HCT116 (cell line): ENCODE measurements at regions not wholly inside any gene's neighbourhood (a gene's known extent, or its start where the extent isn't known, plus 50 kb on each side); places are given as distances from the start of the nearest gene placed in this dataset.

Experiments
- ATAC-seq: fragments of 200-7000 bp; cut with Tn5 transposase; 2 replicates; pipeline ENCODE4 v1.9.1; 2020; ENCODE audit warnings: mild to moderate bottlenecking, moderate library complexity
- BruUV-seq: library from RNA; stranded (reverse); fragments of 400-500 nt; replicated peaks from 2 replicates; lab custom pipeline; 2021; lab: Mats Ljungman, UMichigan
- CTCF ChIA-PET: fragments of 300-600 bp; sonication (Branson Sonifier 250); formaldehyde crosslinking; loops from one replicate; lab custom pipeline; 2021; ENCODE audit warnings: antibody characterized with exemption; lab: Charles Lee
- POLR2A ChIA-PET: fragments of 300-600, 350-600 bp; sonication (Branson Sonifier 250); formaldehyde crosslinking; loops from one replicate; lab custom pipeline; 2021; ENCODE audit warnings: antibody characterized with exemption; lab: Charles Lee
- RAD21 ChIA-PET, 2 experiments: fragments of 300-600 bp; sonication (Branson Sonifier 250); formaldehyde crosslinking; loops; one replicate each; lab custom pipeline; 2023; ENCODE audit warnings: low total read pairs in 2 of 2; ENCODE audit not compliant: uncharacterized antibody in 2 of 2, unreplicated experiment in 2 of 2, low non-redundant PET in 1 of 2; lab: Charles Lee
- DNase-seq: peaks from one replicate; pipeline ENCODE4 v3.0.0-alpha.2; 2010; ENCODE audit warnings: low read depth, low spot score
- H2AFZ ChIP-seq: fragments of 200-600 bp; shearing (Covaris generic), sonication (generic); 2 replicates; pipeline ENCODE4 v1.6.1; 2017; ENCODE audit warnings: low read depth, mixed run types, mixed read lengths, antibody characterized with exemption, low read length; ENCODE audit not compliant: poor library complexity, severe bottlenecking
- H3K27ac ChIP-seq: 2 replicates; pipeline ENCODE4 v1.5.1; 2012; ENCODE audit warnings: low read depth, low read length
- H3K27me3 ChIP-seq: fragments of 200-600 bp; sonication (generic); 2 replicates; pipeline ENCODE4 v1.6.1; 2016; ENCODE audit warnings: mixed run types, low read length, mixed read lengths; ENCODE audit not compliant: insufficient read depth
- H3K36me3 ChIP-seq, 2 experiments: fragments of 200-500 bp in 1 of 2; fragments of 200-600 bp in 1 of 2; sonication (Bioruptor generic) in 1 of 2; sonication (generic) in 1 of 2; 2 replicates each; pipeline versions ENCODE4 v1.5.1 to v1.6.1; 2014 to 2016; ENCODE audit warnings: low read length in 2 of 2, inconsistent platforms in 1 of 2, mixed read lengths in 1 of 2, mixed run types in 1 of 2; ENCODE audit not compliant: insufficient read depth in 2 of 2, control insufficient read depth in 1 of 2
- H3K4me1 ChIP-seq, 2 experiments: fragments of 200-600 bp in 1 of 2; sonication (generic) in 1 of 2; 2 replicates each; pipeline versions ENCODE4 v1.5.1 to v1.6.1; 2012 to 2017; ENCODE audit warnings: low read length in 2 of 2, inconsistent platforms in 1 of 2, mild to moderate bottlenecking in 1 of 2, mixed read lengths in 1 of 2, mixed run types in 1 of 2, moderate library complexity in 1 of 2; ENCODE audit not compliant: insufficient read depth in 2 of 2, control insufficient read depth in 1 of 2
- H3K4me2 ChIP-seq: fragments of 200-600 bp; sonication (generic); 2 replicates; pipeline ENCODE4 v1.6.1; 2017; ENCODE audit warnings: mixed run types, low read length, mixed read lengths
- H3K4me3 ChIP-seq, 2 experiments: fragments of 200-600 bp in 1 of 2; sonication (generic) in 1 of 2; replicated peaks in 1 of 2; 2 replicates each; pipeline ENCODE4 v1.5.1; 2011 to 2016; ENCODE audit warnings: low read length in 2 of 2, control low read depth in 1 of 2, low read depth in 1 of 2, mild to moderate bottlenecking in 1 of 2, mixed read lengths in 1 of 2, mixed run types in 1 of 2
- H3K79me2 ChIP-seq: fragments of 200-600 bp; sonication (generic); 2 replicates; pipeline ENCODE4 v1.6.1; 2017; ENCODE audit warnings: mild to moderate bottlenecking, mixed run types, low read length, moderate library complexity, mixed read lengths; ENCODE audit not compliant: insufficient read depth
- H3K9ac ChIP-seq: fragments of 200-600 bp; sonication (generic); 2 replicates; pipeline ENCODE4 v1.6.1; 2016; ENCODE audit warnings: low read length, mixed read lengths
- H3K9me2 ChIP-seq: fragments of 200-600 bp; sonication (generic), shearing (Covaris generic); 2 replicates; pipeline ENCODE4 v1.6.1; 2017; ENCODE audit warnings: mixed run types, mild to moderate bottlenecking, moderate library complexity; ENCODE audit not compliant: insufficient read depth
- H3K9me3 ChIP-seq, 2 experiments: fragments of 200-500 bp in 1 of 2; fragments of 200-600 bp in 1 of 2; sonication (Bioruptor generic) in 1 of 2; sonication (generic) in 1 of 2; 2 replicates each; pipeline ENCODE4 v1.6.1; 2014 to 2017; ENCODE audit warnings: low read length in 2 of 2, mixed read lengths in 2 of 2, inconsistent platforms in 1 of 2, low read depth in 1 of 2, mild to moderate bottlenecking in 1 of 2, mixed run types in 1 of 2, moderate library complexity in 1 of 2; ENCODE audit not compliant: control insufficient read depth in 1 of 2, insufficient read depth in 1 of 2
- H4K20me1 ChIP-seq: fragments of 200-600 bp; sonication (generic), shearing (Covaris generic); 2 replicates; pipeline ENCODE4 v1.6.1; 2017; ENCODE audit warnings: mixed run types, mild to moderate bottlenecking, moderate library complexity; ENCODE audit not compliant: insufficient read depth
- CBX3 ChIP-seq: IDR thresholded peaks from 2 replicates; pipeline ENCODE4 v1.6.1; 2012; ENCODE audit warnings: low read depth
- CEBPB ChIP-seq: IDR thresholded peaks from 2 replicates; pipeline ENCODE4 v1.6.1; 2012; ENCODE audit warnings: low read depth
- EGR1 ChIP-seq: IDR thresholded peaks from 2 replicates; pipeline ENCODE4 v1.6.1; 2012; ENCODE audit warnings: low read depth
- ELF1 ChIP-seq: IDR thresholded peaks from 2 replicates; pipeline ENCODE4 v1.6.1; 2012; ENCODE audit warnings: low read depth, borderline replicate concordance
- EZH2 ChIP-seq: fragments of 200-600 bp; sonication (generic); IDR thresholded peaks from 2 replicates; pipeline ENCODE4 v1.6.1; 2017; ENCODE audit warnings: antibody characterized with exemption, mixed run types
- EZH2phosphoT487 ChIP-seq: fragments of 200-600 bp; IDR thresholded peaks from 2 replicates; pipeline ENCODE4 v1.6.1; 2018; ENCODE audit warnings: antibody characterized with exemption, borderline replicate concordance
- FOSL1 ChIP-seq: IDR thresholded peaks from 2 replicates; pipeline ENCODE4 v1.6.1; 2012; ENCODE audit warnings: low read depth
- JUND ChIP-seq: IDR thresholded peaks from 2 replicates; pipeline ENCODE4 v1.6.1; 2012
- POLR2A ChIP-seq: IDR thresholded peaks from 2 replicates; pipeline ENCODE4 v1.7.0; 2011; ENCODE audit warnings: borderline replicate concordance; ENCODE audit not compliant: insufficient read depth, insufficient read length; ENCODE audit errors: extremely low read depth
- POLR2AphosphoS5 ChIP-seq: IDR thresholded peaks from 2 replicates; pipeline ENCODE4 v1.6.1; 2011; ENCODE audit warnings: mild to moderate bottlenecking, low read depth, low read length, moderate library complexity
- RAD21 ChIP-seq: IDR thresholded peaks from 2 replicates; pipeline ENCODE4 v1.6.1; 2012; ENCODE audit warnings: low read depth, mild to moderate bottlenecking
- YY1 ChIP-seq: IDR thresholded peaks from 2 replicates; pipeline ENCODE4 v1.6.1; 2011; ENCODE audit warnings: low read length, low read depth, moderate library complexity, mild to moderate bottlenecking; ENCODE audit not compliant: insufficient replicate concordance; ENCODE audit errors: extremely low read depth
- ZBTB33 ChIP-seq: IDR thresholded peaks from 2 replicates; pipeline ENCODE4 v1.6.1; 2011; ENCODE audit warnings: mild to moderate bottlenecking, low read length, moderate library complexity; ENCODE audit not compliant: insufficient replicate concordance; ENCODE audit errors: extremely low read depth
- intact Hi-C: fragments of 100-400 bp; cut with micrococcal nuclease; formaldehyde crosslinking; loops from 2 replicates; pipeline ENCODE4 v1.10.0; 2022
- TF ChIP-seq, protein P1 (sequence below): IDR thresholded peaks from 2 replicates; pipeline ENCODE4 v1.6.1; 2012

DNA sequence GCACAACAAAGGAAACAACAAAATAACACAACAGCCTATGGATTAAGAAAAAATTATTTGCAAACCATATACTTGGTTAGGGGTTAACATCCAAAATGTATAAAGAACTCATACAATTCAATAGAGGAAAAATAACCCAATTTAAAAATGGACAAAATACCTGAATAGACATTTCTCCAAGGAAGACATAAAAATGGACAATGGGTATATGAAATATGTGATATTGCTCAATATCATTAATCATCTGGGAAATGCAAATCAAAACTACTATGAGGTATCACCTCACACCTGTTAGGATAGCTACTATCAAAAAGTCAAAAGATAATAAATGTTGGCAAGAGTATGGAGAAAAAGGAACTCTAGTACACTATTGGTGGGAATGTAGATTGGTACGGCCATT is 71.0 kb upstream of the THRB start:
- Histone ChIP-seq H3K79me2 (no peaks in the 10 kb centered on the region), H3K9me2 (no peaks in the 10 kb centered on the region), H3K4me2 (no peak overlapping the region)
- DNase-seq = no peak
- TF ChIP-seq JUND (no peak), RAD21 (no peak), ZBTB33 (no peak), FOSL1 (no peak), EZH2 (no peak), EZH2phosphoT487 (no peak), POLR2A (no peak)
- TF ChIP-seq, protein P1, sequence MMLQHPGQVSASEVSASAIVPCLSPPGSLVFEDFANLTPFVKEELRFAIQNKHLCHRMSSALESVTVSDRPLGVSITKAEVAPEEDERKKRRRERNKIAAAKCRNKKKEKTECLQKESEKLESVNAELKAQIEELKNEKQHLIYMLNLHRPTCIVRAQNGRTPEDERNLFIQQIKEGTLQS = no peak
- TF ChIP-seq, all 23 proteins: peak for 0
- ATAC-seq = no peak
- intact Hi-C loops = no loop called here
- no peaks in the 10 kb centered on the region for H3K9me3 ChIP-seq
- BruUV-seq = no TSS peak
- H3K4me1 ChIP-seq = no peaks in the 10 kb centered on the region
- POLR2A ChIA-PET = no interaction called here
- H3K27me3 ChIP-seq = no peaks in the 10 kb centered on the region
- CTCF ChIA-PET = no interaction called here
- H2AFZ ChIP-seq = no peak overlapping the region
- H3K27ac ChIP-seq = no peak overlapping the region
- H3K4me3 ChIP-seq = no peak overlapping the region
- RAD21 ChIA-PET = no interaction called here
- no peak overlapping the region for H3K9ac ChIP-seq
- H3K36me3 ChIP-seq = no peaks in the 10 kb centered on the region
- no peaks in the 10 kb centered on the region for H4K20me1 ChIP-seq

GRCh38 chr3:24566927-24567326 is 72.3 kb upstream of the THRB start:
- no peak overlapping the region for H3K27ac ChIP-seq
- CTCF ChIA-PET = no interaction called here
- no peak overlapping the region for H3K4me2 ChIP-seq
- no peaks in the 10 kb centered on the region for H3K79me2 ChIP-seq
- intact Hi-C loops = no loop called here
- no TSS peak for BruUV-seq
- no peak for DNase-seq
- no peaks in the 10 kb centered on the region for H3K4me1 ChIP-seq
- H4K20me1 ChIP-seq = no peaks in the 10 kb centered on the region
- no peak overlapping the region for H3K4me3 ChIP-seq
- H3K9ac ChIP-seq = no peak overlapping the region
- no peak overlapping the region for H2AFZ ChIP-seq
- H3K9me2 ChIP-seq = no peaks in the 10 kb centered on the region
- H3K36me3 ChIP-seq = no peaks in the 10 kb centered on the region
- H3K9me3 ChIP-seq = no peaks in the 10 kb centered on the region
- RAD21 ChIA-PET = no interaction called here
- POLR2A ChIA-PET = no interaction called here
- no peaks in the 10 kb centered on the region for H3K27me3 ChIP-seq
- no peak for ATAC-seq
- TF ChIP-seq FOSL1 = no peak
- TF ChIP-seq POLR2AphosphoS5 = no peak
- no peak for TF ChIP-seq ZBTB33
- no peak for TF ChIP-seq EGR1
- no peak for TF ChIP-seq CBX3
- no peak for TF ChIP-seq CEBPB
- no peak for TF ChIP-seq ELF1
- TF ChIP-seq YY1 = no peak
